GM12878 (cell line): ENCODE measurements at regions not wholly inside any gene's neighbourhood (a gene's known extent, or its start where the extent isn't known, plus 50 kb on each side); places are given as distances from the start of the nearest gene placed in this dataset.

ENCODE experiments used
- CBX5 ChIP-seq: sonication (generic); IDR thresholded peaks from 2 replicates; pipeline ENCODE4 v1.6.1; 2016; ENCODE audit warnings: low read depth, moderate library complexity, mild to moderate bottlenecking, inconsistent platforms
- CEBPB ChIP-seq, 2 experiments: fragments of 150-350 bp in 1 of 2; IDR thresholded peaks; 2 replicates each; pipeline ENCODE4 v1.6.1; 2012 to 2014; ENCODE audit warnings: low read depth in 2 of 2, low read length in 2 of 2, borderline replicate concordance in 1 of 2, inconsistent platforms in 1 of 2
- FOXK2 ChIP-seq: fragments of 450-650 bp; IDR thresholded peaks from 2 replicates; pipeline ENCODE4 v1.6.1; 2017; ENCODE audit warnings: mild to moderate bottlenecking, moderate library complexity
- HDGF ChIP-seq: fragments of 450-650 bp; IDR thresholded peaks from 2 replicates; pipeline ENCODE4 v1.6.1; 2016; ENCODE audit warnings: antibody characterized with exemption
- IKZF2 ChIP-seq, 2 experiments: fragments of 450-650 bp; IDR thresholded peaks; 2 replicates each; pipeline ENCODE4 v1.6.1; 2017; ENCODE audit warnings: mild to moderate bottlenecking in 2 of 2, moderate library complexity in 2 of 2
- JUND ChIP-seq: IDR thresholded peaks from 2 replicates; pipeline ENCODE4 v1.6.1; 2012; ENCODE audit warnings: low read depth, mild to moderate bottlenecking, low read length, improper control_type of control experiment, moderate library complexity
- MEF2A ChIP-seq: IDR thresholded peaks from 2 replicates; pipeline ENCODE4 v1.6.1; 2011; ENCODE audit warnings: low read depth, mild to moderate bottlenecking, low read length, moderate library complexity; ENCODE audit not compliant: insufficient read depth
- NFYA ChIP-seq: IDR thresholded peaks from 2 replicates; pipeline ENCODE4 v1.6.1; 2011; ENCODE audit warnings: low read depth, mild to moderate bottlenecking, low read length, improper control_type of control experiment, borderline replicate concordance
- PML ChIP-seq: IDR thresholded peaks from 2 replicates; pipeline ENCODE4 v1.6.1; 2012; ENCODE audit warnings: low read length, inconsistent platforms
- POLR2AphosphoS2 ChIP-seq: IDR thresholded peaks from 2 replicates; pipeline ENCODE4 v1.6.1; 2011; ENCODE audit warnings: low read depth, mild to moderate bottlenecking, low read length, improper control_type of control experiment, moderate library complexity
- RBBP5 ChIP-seq: fragments of 200-600 bp; sonication (generic); conservative IDR thresholded peaks from 2 replicates; pipeline ENCODE4 v1.6.1; 2016
- SIN3A ChIP-seq: IDR thresholded peaks from 2 replicates; pipeline ENCODE4 v1.6.1; 2012; ENCODE audit warnings: low read depth, low read length, improper control_type of control experiment
- SMARCA5 ChIP-seq: fragments of 450-650 bp; IDR thresholded peaks from 2 replicates; pipeline ENCODE4 v1.6.1; 2017; ENCODE audit warnings: mild to moderate bottlenecking
- SRF ChIP-seq, 2 experiments: IDR thresholded peaks; 2 replicates each; pipeline ENCODE4 v1.6.1; 2011; ENCODE audit warnings: low read depth in 2 of 2, low read length in 2 of 2, mild to moderate bottlenecking in 1 of 2, moderate library complexity in 1 of 2
- WRNIP1 ChIP-seq: IDR thresholded peaks from 2 replicates; pipeline ENCODE4 v1.6.1; 2011; ENCODE audit warnings: low read depth, low read length, improper control_type of control experiment, borderline replicate concordance
- ZNF274 ChIP-seq: IDR thresholded peaks from one replicate; pipeline ENCODE4 v1.8.0; 2011; ENCODE audit not compliant: insufficient read length, insufficient read depth
- ZSCAN29 ChIP-seq: fragments of 450-650 bp; IDR thresholded peaks from 2 replicates; pipeline ENCODE4 v1.6.1; 2017; ENCODE audit warnings: mild to moderate bottlenecking, moderate library complexity
- TF ChIP-seq, protein P1 (sequence below): fragments of 450-650 bp; IDR thresholded peaks from 2 replicates; pipeline ENCODE4 v1.6.1; 2016; ENCODE audit warnings: mild to moderate bottlenecking, moderate library complexity, borderline replicate concordance
- TF ChIP-seq, protein P2 (sequence below): fragments of 450-650 bp; IDR thresholded peaks from 2 replicates; pipeline ENCODE4 v1.6.1; 2017; ENCODE audit warnings: antibody characterized with exemption, mild to moderate bottlenecking, moderate library complexity

DNA sequence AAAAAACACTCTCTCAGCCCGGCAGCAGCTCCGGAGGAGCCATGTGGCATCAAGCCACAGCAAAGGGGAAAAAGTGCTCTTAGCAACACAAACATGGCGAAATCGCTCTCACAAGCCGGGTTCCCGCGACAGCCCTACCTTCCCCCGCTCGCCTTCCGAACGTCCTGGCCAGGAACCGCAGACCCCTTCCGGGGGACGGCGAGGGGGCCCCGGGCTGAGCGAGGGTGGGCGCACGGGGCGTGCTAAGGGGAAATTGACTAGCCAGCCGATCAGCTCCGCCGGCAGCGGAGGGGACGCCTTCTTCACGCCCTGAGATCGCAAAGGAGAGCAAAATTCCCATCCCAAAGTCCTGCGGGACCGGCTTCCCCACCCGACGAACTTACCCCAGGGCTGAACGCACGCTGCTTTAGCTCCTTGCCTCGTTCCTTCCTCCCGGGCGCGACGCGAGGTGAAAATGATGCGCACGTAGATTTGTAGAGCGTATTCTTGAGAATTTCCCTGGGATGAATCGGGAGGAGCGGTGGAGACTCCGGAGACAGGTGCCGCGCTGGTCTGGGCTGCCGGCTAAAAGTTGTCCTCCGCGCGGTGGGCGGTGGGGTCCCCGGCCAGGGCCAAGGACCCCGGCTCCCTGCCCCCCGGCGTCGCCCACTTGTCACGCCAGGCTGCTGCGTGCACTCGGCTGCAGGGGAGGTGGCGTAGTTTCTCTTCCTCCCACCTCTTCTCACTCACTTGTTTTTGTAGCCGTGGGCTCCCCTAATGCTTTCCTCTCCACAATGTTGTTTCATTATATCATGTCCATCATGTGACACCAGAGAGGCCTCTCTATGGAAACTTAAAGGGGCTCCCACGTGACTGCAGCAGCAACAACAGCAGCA, 220.1 kb upstream of the MKLN1 start (continued):
- TF ChIP-seq, protein P1, sequence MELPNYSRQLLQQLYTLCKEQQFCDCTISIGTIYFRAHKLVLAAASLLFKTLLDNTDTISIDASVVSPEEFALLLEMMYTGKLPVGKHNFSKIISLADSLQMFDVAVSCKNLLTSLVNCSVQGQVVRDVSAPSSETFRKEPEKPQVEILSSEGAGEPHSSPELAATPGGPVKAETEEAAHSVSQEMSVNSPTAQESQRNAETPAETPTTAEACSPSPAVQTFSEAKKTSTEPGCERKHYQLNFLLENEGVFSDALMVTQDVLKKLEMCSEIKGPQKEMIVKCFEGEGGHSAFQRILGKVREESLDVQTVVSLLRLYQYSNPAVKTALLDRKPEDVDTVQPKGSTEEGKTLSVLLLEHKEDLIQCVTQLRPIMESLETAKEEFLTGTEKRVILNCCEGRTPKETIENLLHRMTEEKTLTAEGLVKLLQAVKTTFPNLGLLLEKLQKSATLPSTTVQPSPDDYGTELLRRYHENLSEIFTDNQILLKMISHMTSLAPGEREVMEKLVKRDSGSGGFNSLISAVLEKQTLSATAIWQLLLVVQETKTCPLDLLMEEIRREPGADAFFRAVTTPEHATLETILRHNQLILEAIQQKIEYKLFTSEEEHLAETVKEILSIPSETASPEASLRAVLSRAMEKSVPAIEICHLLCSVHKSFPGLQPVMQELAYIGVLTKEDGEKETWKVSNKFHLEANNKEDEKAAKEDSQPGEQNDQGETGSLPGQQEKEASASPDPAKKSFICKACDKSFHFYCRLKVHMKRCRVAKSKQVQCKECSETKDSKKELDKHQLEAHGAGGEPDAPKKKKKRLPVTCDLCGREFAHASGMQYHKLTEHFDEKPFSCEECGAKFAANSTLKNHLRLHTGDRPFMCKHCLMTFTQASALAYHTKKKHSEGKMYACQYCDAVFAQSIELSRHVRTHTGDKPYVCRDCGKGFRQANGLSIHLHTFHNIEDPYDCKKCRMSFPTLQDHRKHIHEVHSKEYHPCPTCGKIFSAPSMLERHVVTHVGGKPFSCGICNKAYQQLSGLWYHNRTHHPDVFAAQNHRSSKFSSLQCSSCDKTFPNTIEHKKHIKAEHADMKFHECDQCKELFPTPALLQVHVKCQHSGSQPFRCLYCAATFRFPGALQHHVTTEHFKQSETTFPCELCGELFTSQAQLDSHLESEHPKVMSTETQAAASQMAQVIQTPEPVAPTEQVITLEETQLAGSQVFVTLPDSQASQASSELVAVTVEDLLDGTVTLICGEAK, result no peak
- TF ChIP-seq SRF (IDR thresholded peaks at IDR 0.05; ENCODE audit: low read depth in 2 of 2, low read length in 2 of 2) (no peak), SIN3A (peak; percentile 94), CEBPB (IDR thresholded peaks at IDR 0.05; ENCODE audit: borderline replicate concordance in 1 of 2, low read depth in 2 of 2, low read length in 2 of 2) (no peak), JUND (0 out of 2 replicates have a peak, but pooled peaks have one; percentile 23), PML (0 out of 2 replicates have a peak, but pooled peaks have one; percentile 16), IKZF2 (IDR thresholded peaks at IDR 0.05) (peak; percentile 60 to 72), RBBP5 (no peak), ZSCAN29 (no peak), CBX5 (no peak; the same call in 1 of the 2 replicates), MEF2A (0 out of 2 replicates have a peak, but pooled peaks have one; percentile 57), NFYA (no peak), FOXK2 (peak; percentile 88), POLR2AphosphoS2 (peak; percentile 84; the same call in 1 of the 2 replicates), ZNF274 (no peak), SMARCA5 (no peak), WRNIP1 (0 out of 2 replicates have a peak, but pooled peaks have one; percentile 12), HDGF (no peak)
- TF ChIP-seq, protein P2, sequence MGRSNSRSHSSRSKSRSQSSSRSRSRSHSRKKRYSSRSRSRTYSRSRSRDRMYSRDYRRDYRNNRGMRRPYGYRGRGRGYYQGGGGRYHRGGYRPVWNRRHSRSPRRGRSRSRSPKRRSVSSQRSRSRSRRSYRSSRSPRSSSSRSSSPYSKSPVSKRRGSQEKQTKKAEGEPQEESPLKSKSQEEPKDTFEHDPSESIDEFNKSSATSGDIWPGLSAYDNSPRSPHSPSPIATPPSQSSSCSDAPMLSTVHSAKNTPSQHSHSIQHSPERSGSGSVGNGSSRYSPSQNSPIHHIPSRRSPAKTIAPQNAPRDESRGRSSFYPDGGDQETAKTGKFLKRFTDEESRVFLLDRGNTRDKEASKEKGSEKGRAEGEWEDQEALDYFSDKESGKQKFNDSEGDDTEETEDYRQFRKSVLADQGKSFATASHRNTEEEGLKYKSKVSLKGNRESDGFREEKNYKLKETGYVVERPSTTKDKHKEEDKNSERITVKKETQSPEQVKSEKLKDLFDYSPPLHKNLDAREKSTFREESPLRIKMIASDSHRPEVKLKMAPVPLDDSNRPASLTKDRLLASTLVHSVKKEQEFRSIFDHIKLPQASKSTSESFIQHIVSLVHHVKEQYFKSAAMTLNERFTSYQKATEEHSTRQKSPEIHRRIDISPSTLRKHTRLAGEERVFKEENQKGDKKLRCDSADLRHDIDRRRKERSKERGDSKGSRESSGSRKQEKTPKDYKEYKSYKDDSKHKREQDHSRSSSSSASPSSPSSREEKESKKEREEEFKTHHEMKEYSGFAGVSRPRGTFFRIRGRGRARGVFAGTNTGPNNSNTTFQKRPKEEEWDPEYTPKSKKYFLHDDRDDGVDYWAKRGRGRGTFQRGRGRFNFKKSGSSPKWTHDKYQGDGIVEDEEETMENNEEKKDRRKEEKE, result no peak
